ENCODE measurements at regions not wholly inside any gene's neighbourhood (a gene's known extent, or its start where the extent isn't known, plus 50 kb on each side); places are given as distances from the start of the nearest gene placed in this dataset.
A peak's percentile ranks its signal among the peaks of the same experiment; 100 is the strongest.

- TF ChIP-seq PATZ1 (CRISPR knock-in tag; IDR thresholded peaks at IDR 0.05) (peak; percentile 96), ZNF768 (CRISPR knock-in tag; IDR thresholded peaks at IDR 0.05) (no peak), HES4 (CRISPR knock-in tag; IDR thresholded peaks at IDR 0.05; ENCODE audit: borderline replicate concordance) (no peak), KLF13 (CRISPR knock-in tag; IDR thresholded peaks at IDR 0.05) (no peak), ZNF101 (CRISPR knock-in tag; IDR thresholded peaks at IDR 0.05; ENCODE audit: borderline replicate concordance, low read depth) (no peak), CCDC6 (CRISPR knock-in tag; IDR thresholded peaks at IDR 0.05) (no peak), ZBTB7B (CRISPR knock-in tag; IDR thresholded peaks at IDR 0.05) (peak; percentile 41; the same call in 1 of the 2 replicates), TEAD3 (CRISPR knock-in tag; optimal IDR thresholded peaks at IDR 0.05; ENCODE audit: borderline replicate concordance) (no peak), NCOA5 (CRISPR knock-in tag; IDR thresholded peaks at IDR 0.05) (no peak), ZNF331 (CRISPR knock-in tag; IDR thresholded peaks at IDR 0.05) (peak; percentile 67; the same call in 1 of the 2 replicates), KDM4B (CRISPR knock-in tag; IDR thresholded peaks at IDR 0.05) (0 out of 2 replicates have a peak, but pooled peaks have one; percentile 23), ZNF607 (CRISPR knock-in tag; IDR thresholded peaks at IDR 0.05; ENCODE audit: borderline replicate concordance) (0 out of 2 replicates have a peak, but pooled peaks have one; percentile 51), ATF3 (CRISPR knock-in tag; IDR thresholded peaks at IDR 0.05) (no peak), SMARCC2 (IDR thresholded peaks at IDR 0.05) (no peak), TRIM22 (IDR thresholded peaks at IDR 0.05) (no peak), KAT8 (CRISPR knock-in tag; IDR thresholded peaks at IDR 0.05) (peak; percentile 43)
- TF ChIP-seq, protein P1, sequence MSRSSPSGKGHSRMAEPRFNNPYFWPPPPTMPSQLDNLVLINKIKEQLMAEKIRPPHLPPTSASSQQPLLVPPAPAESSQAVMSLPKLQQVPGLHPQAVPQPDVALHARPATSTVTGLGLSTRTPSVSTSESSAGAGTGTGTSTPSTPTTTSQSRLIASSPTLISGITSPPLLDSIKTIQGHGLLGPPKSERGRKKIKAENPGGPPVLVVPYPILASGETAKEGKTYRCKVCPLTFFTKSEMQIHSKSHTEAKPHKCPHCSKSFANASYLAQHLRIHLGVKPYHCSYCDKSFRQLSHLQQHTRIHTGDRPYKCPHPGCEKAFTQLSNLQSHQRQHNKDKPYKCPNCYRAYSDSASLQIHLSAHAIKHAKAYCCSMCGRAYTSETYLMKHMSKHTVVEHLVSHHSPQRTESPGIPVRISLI (CRISPR knock-in tag; IDR thresholded peaks at IDR 0.05; ENCODE audit: borderline replicate concordance) = 0 out of 2 replicates have a peak, but pooled peaks have one; percentile 4
- TF ChIP-seq, protein P2, sequence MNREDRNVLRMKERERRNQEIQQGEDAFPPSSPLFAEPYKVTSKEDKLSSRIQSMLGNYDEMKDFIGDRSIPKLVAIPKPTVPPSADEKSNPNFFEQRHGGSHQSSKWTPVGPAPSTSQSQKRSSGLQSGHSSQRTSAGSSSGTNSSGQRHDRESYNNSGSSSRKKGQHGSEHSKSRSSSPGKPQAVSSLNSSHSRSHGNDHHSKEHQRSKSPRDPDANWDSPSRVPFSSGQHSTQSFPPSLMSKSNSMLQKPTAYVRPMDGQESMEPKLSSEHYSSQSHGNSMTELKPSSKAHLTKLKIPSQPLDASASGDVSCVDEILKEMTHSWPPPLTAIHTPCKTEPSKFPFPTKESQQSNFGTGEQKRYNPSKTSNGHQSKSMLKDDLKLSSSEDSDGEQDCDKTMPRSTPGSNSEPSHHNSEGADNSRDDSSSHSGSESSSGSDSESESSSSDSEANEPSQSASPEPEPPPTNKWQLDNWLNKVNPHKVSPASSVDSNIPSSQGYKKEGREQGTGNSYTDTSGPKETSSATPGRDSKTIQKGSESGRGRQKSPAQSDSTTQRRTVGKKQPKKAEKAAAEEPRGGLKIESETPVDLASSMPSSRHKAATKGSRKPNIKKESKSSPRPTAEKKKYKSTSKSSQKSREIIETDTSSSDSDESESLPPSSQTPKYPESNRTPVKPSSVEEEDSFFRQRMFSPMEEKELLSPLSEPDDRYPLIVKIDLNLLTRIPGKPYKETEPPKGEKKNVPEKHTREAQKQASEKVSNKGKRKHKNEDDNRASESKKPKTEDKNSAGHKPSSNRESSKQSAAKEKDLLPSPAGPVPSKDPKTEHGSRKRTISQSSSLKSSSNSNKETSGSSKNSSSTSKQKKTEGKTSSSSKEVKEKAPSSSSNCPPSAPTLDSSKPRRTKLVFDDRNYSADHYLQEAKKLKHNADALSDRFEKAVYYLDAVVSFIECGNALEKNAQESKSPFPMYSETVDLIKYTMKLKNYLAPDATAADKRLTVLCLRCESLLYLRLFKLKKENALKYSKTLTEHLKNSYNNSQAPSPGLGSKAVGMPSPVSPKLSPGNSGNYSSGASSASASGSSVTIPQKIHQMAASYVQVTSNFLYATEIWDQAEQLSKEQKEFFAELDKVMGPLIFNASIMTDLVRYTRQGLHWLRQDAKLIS (CRISPR knock-in tag; IDR thresholded peaks at IDR 0.05) = peak; percentile 38; the same call in 1 of the 2 replicates
- TF ChIP-seq, protein P3, sequence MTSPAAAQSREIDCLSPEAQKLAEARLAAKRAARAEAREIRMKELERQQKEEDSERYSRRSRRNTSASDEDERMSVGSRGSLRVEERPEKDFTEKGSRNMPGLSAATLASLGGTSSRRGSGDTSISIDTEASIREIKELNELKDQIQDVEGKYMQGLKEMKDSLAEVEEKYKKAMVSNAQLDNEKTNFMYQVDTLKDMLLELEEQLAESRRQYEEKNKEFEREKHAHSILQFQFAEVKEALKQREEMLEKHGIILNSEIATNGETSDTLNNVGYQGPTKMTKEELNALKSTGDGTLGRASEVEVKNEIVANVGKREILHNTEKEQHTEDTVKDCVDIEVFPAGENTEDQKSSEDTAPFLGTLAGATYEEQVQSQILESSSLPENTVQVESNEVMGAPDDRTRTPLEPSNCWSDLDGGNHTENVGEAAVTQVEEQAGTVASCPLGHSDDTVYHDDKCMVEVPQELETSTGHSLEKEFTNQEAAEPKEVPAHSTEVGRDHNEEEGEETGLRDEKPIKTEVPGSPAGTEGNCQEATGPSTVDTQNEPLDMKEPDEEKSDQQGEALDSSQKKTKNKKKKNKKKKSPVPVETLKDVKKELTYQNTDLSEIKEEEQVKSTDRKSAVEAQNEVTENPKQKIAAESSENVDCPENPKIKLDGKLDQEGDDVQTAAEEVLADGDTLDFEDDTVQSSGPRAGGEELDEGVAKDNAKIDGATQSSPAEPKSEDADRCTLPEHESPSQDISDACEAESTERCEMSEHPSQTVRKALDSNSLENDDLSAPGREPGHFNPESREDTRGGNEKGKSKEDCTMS (CRISPR knock-in tag; conservative IDR thresholded peaks at IDR 0.05) = no peak
These were observed 103.8 kb upstream of the ERCC6L2 start (continued) for GRCh38 chr9:95771556-95772246.

All from HepG2 (cell line).